K562 (cell line): ENCODE measurements at regions not wholly inside any gene's neighbourhood (a gene's known extent, or its start where the extent isn't known, plus 50 kb on each side); places are given as distances from the start of the nearest gene placed in this dataset.

ENCODE experiments used
- ATAC-seq: fragments of 200-7000 bp; cut with Tn5 transposase; 3 replicates; pipeline ENCODE4 v1.9.1; 2020; ENCODE audit warnings: moderate library complexity
- BruUV-seq: library from RNA; stranded (reverse); fragments of 400-500 nt; replicated peaks from 2 replicates; lab custom pipeline; 2021; lab: Mats Ljungman, UMichigan
- CTCF ChIA-PET: fragments of 300-600 bp; formaldehyde crosslinking; extraction: SDS; loops from one replicate; lab custom pipeline; 2021; ENCODE audit warnings: low intra/inter-chr PET ratio; lab: Yijun Ruan, JAX
- POLR2A ChIA-PET: fragments of 300-600, 350-650 bp; sonication (Branson Sonifier 250); formaldehyde crosslinking; extraction: SDS; loops from one replicate; lab custom pipeline; 2021; ENCODE audit warnings: antibody characterized with exemption, inconsistent platforms; lab: Yijun Ruan, JAX
- DNase-seq, 4 experiments: peaks; one replicate each; pipeline versions ENCODE4 v3.0.0 to v3.0.0-alpha.2; 2011 to 2018; ENCODE audit warnings: low spot score in 3 of 4, mixed read lengths in 3 of 4; ENCODE audit errors: extremely low read depth in 1 of 4
- FAIRE-seq: peaks from 2 replicates; lab custom pipeline; 2011; peaks lifted over from hg19 to GRCh38; lab: Jason Lieb, UNC
- H2AFZ ChIP-seq: 2 replicates; pipeline ENCODE4 v1.6.0; 2011; ENCODE audit warnings: low read depth, low read length, control low read depth, inconsistent platforms
- H3K27ac ChIP-seq: fragments of 200-600 bp; 3 replicates; pipeline ENCODE4 v1.8.0; 2011; ENCODE audit warnings: low read depth, mild to moderate bottlenecking, control low read depth, inconsistent platforms, low read length, moderate library complexity, mixed read lengths; ENCODE audit errors: extremely low read depth
- H3K27me3 ChIP-seq, 2 experiments: fragments of 300-600 bp in 1 of 2; 2 replicates in 1 of 2; 3 replicates in 1 of 2; pipeline versions ENCODE4 v1.6.0 to v1.8.0; 2011; ENCODE audit warnings: inconsistent platforms in 2 of 2, low read length in 2 of 2, mild to moderate bottlenecking in 1 of 2, mixed read lengths in 1 of 2, moderate library complexity in 1 of 2; ENCODE audit not compliant: control insufficient read depth in 2 of 2, insufficient read depth in 2 of 2
- H3K36me3 ChIP-seq: fragments of 300-600 bp; 3 replicates; pipeline ENCODE4 v1.8.0; 2011; ENCODE audit warnings: mild to moderate bottlenecking, low read length, inconsistent platforms; ENCODE audit not compliant: control insufficient read depth, insufficient read depth
- H3K4me1 ChIP-seq, 2 experiments: fragments of 200-600 bp in 1 of 2; replicated peaks in 1 of 2; 2 replicates in 1 of 2; 3 replicates in 1 of 2; pipeline versions ENCODE4 v1.5.1 to v1.8.0; 2011; ENCODE audit warnings: inconsistent platforms in 2 of 2, low read length in 2 of 2, mild to moderate bottlenecking in 1 of 2, mixed read lengths in 1 of 2, moderate library complexity in 1 of 2; ENCODE audit not compliant: control insufficient read depth in 2 of 2, insufficient read depth in 2 of 2
- H3K4me2 ChIP-seq: 2 replicates; pipeline ENCODE4 v1.6.1; 2011; ENCODE audit warnings: low read length, control low read depth, inconsistent platforms, mixed read lengths; ENCODE audit not compliant: insufficient read depth
- H3K4me3 ChIP-seq: fragments of 200-600 bp; sonication (generic), shearing (Covaris generic); 2 replicates; pipeline ENCODE4 v1.5.1; 2016; ENCODE audit warnings: control low read depth, inconsistent platforms
- H3K79me2 ChIP-seq: fragments of 200-600 bp; 3 replicates; pipeline ENCODE4 v1.8.0; 2011; ENCODE audit warnings: low read length, inconsistent platforms; ENCODE audit not compliant: control insufficient read depth, insufficient read depth
- H3K9ac ChIP-seq, 2 experiments: 2 replicates each; pipeline versions ENCODE4 v1.6.0 to v1.6.1; 2011; ENCODE audit warnings: low read depth in 2 of 2, low read length in 2 of 2, control low read depth in 1 of 2, inconsistent platforms in 1 of 2, mild to moderate bottlenecking in 1 of 2, mixed read lengths in 1 of 2; ENCODE audit not compliant: insufficient read depth in 1 of 2
- H3K9me1 ChIP-seq: one replicate; pipeline ENCODE4 v1.6.0; 2011; ENCODE audit warnings: inconsistent platforms, mild to moderate bottlenecking, low read length, moderate library complexity; ENCODE audit not compliant: control insufficient read depth, insufficient read depth
- H3K9me3 ChIP-seq: replicated peaks from 2 replicates; pipeline ENCODE4 v1.5.1; 2011; ENCODE audit warnings: low read depth, low read length, inconsistent platforms; ENCODE audit not compliant: control insufficient read depth, insufficient read depth
- H4K20me1 ChIP-seq: replicated peaks from 2 replicates; pipeline ENCODE4 v1.6.1; 2011; ENCODE audit warnings: low read length, inconsistent platforms, mixed read lengths; ENCODE audit not compliant: control insufficient read depth, insufficient read depth
- C11orf30 ChIP-seq: fragments of 450-650 bp; IDR thresholded peaks from 2 replicates; pipeline ENCODE4 v1.6.1; 2016; ENCODE audit warnings: low read depth, mild to moderate bottlenecking
- MAFF ChIP-seq: IDR thresholded peaks from 2 replicates; pipeline ENCODE4 v1.6.1; 2012; ENCODE audit warnings: low read length, improper control_type of control experiment
- MAFG ChIP-seq: fragments of 450-650 bp; conservative IDR thresholded peaks from 2 replicates; pipeline ENCODE4 v1.6.1; 2016; ENCODE audit warnings: missing genetic modification characterization, missing compliant biosample characterization
- MAFK ChIP-seq: IDR thresholded peaks from 2 replicates; pipeline ENCODE4 v1.6.1; 2011; ENCODE audit warnings: low read length, improper control_type of control experiment
- POLR2G ChIP-seq: fragments of 200-400 bp; formaldehyde crosslinking; IDR thresholded peaks from 2 replicates; pipeline ENCODE4 v1.6.1; 2017; ENCODE audit warnings: low read depth, mild to moderate bottlenecking, antibody characterized with exemption, low read length, moderate library complexity
- RREB1 ChIP-seq: fragments of 250-450 bp; sonication (Bioruptor Pico); IDR thresholded peaks from 2 replicates; pipeline ENCODE4 v1.4.0; 2020
- ZNF316 ChIP-seq: fragments of 450-650 bp; IDR thresholded peaks from 2 replicates; pipeline ENCODE4 v1.6.1; 2016
- in situ Hi-C: fragments of 300-500 bp; cut with MboI; formaldehyde crosslinking; loops from 4 replicates; pipeline ENCODE4 v1.15.0; 2018; ENCODE audit warnings: inconsistent platforms, mixed read lengths
- intact Hi-C: fragments of 100-400 bp; cut with micrococcal nuclease; formaldehyde crosslinking; loops from 2 replicates; pipeline ENCODE4 v1.14.2; 2022

GRCh38 chr11:92141725-92142124, 82.9 kb upstream of the FAT3 start:
- H3K4me2 ChIP-seq: no peak overlapping the region
- no peaks in the 10 kb centered on the region for H3K9me1 ChIP-seq
- no peak overlapping the region for H3K4me3 ChIP-seq
- ChIA-PET POLR2A (interaction anchor here (0.6 to 1.1 kb wide), 2 partner anchors 8 to 965 kb away, joined by 3 to 4 read pairs; no protein-coding TSS in a partner anchor), CTCF (no interaction called here)
- ATAC-seq (no peak), FAIRE-seq (no peak), DNase-seq (no peak)
- no peaks in the 10 kb centered on the region for H3K79me2 ChIP-seq
- H4K20me1 ChIP-seq: no peaks in the 10 kb centered on the region
- no peak overlapping the region for H2AFZ ChIP-seq
- H3K27me3 ChIP-seq: no peaks in the 10 kb centered on the region
- TF ChIP-seq RREB1 (CRISPR knock-in tag) (no peak), ZNF316 (peak; percentile 92), MAFK (peak; percentile 96), C11orf30 (peak; percentile 87), MAFG (tag) (peak; percentile 90), POLR2G (no peak), MAFF (peak; percentile 93)
- in situ Hi-C loops: no loop called here
- intact Hi-C loops: no loop called here
- no peaks in the 10 kb centered on the region for H3K9me3 ChIP-seq
- no TSS peak for BruUV-seq
- no peak overlapping the region for H3K9ac ChIP-seq
- H3K27ac ChIP-seq: no peak overlapping the region
- H3K4me1 ChIP-seq: no peaks in the 10 kb centered on the region
- no peaks in the 10 kb centered on the region for H3K36me3 ChIP-seq
